H1 (cell line): ENCODE measurements at regions not wholly inside any gene's neighbourhood (a gene's known extent, or its start where the extent isn't known, plus 50 kb on each side); places are given as distances from the start of the nearest gene placed in this dataset.

Experiments used
- CTCF ChIA-PET: fragments of 300-600 bp; sonication (Branson Sonifier 250); formaldehyde crosslinking; loops from one replicate; lab custom pipeline; 2021; ENCODE audit not compliant: partially characterized antibody; lab: Charles Lee
- POLR2A ChIA-PET: fragments of 300-600 bp; sonication (Branson Sonifier 250); formaldehyde crosslinking; loops from one replicate; lab custom pipeline; 2021; ENCODE audit warnings: inconsistent platforms; ENCODE audit not compliant: partially characterized antibody; lab: Charles Lee
- DNase-seq, 2 experiments: peaks; one replicate each; pipeline versions ENCODE4 v3.0.0 to v3.0.0-alpha.2; 2010 to 2022; ENCODE audit warnings: low spot score in 2 of 2, low read depth in 1 of 2, mixed read lengths in 1 of 2
- FAIRE-seq: peaks from 2 replicates; lab custom pipeline; 2011; peaks lifted over from hg19 to GRCh38; lab: Jason Lieb, UNC
- H2AFZ ChIP-seq: 2 replicates; pipeline ENCODE4 v1.8.1; 2012; ENCODE audit warnings: low read length, inconsistent platforms
- H2AK5ac ChIP-seq: 2 replicates; pipeline ENCODE4 v1.6.1; 2013; ENCODE audit warnings: low read depth, low read length
- H2BK120ac ChIP-seq: replicated peaks from 2 replicates; pipeline ENCODE3; 2013; ENCODE audit warnings: low read depth, low read length, inconsistent platforms
- H2BK12ac ChIP-seq: 2 replicates; pipeline ENCODE4 v1.6.1; 2013; ENCODE audit warnings: low read depth, low read length
- H2BK15ac ChIP-seq: 2 replicates; pipeline ENCODE4 v1.6.1; 2013; ENCODE audit warnings: low read length
- H2BK20ac ChIP-seq: 2 replicates; pipeline ENCODE4 v1.6.1; 2013; ENCODE audit warnings: low read length
- H2BK5ac ChIP-seq: 2 replicates; pipeline ENCODE4 v1.6.1; 2013; ENCODE audit warnings: low read depth, low read length
- H3K14ac ChIP-seq: 2 replicates; pipeline ENCODE4 v1.6.1; 2013; ENCODE audit warnings: inconsistent platforms; ENCODE audit not compliant: insufficient read length
- H3K18ac ChIP-seq: 2 replicates; pipeline ENCODE4 v1.6.1; 2013; ENCODE audit warnings: low read length; ENCODE audit errors: extremely low read depth
- H3K23ac ChIP-seq: 2 replicates; pipeline ENCODE4 v1.6.1; 2013; ENCODE audit warnings: inconsistent platforms; ENCODE audit not compliant: insufficient read length
- H3K23me2 ChIP-seq: 2 replicates; pipeline ENCODE4 v1.6.1; 2013; ENCODE audit warnings: low read depth, low read length
- H3K27ac ChIP-seq: 2 replicates; pipeline ENCODE4 v1.6.1; 2011; ENCODE audit warnings: low read depth, low read length, inconsistent platforms
- H3K27me3 ChIP-seq, 4 experiments: replicated peaks in 1 of 4; 1 replicate in 1 of 4; 2 replicates in 3 of 4; pipeline versions ENCODE4 v1.6.1 to v1.8.1; 2011 to 2013; ENCODE audit warnings: low read length in 3 of 4, mild to moderate bottlenecking in 3 of 4, inconsistent platforms in 2 of 4, mixed read lengths in 2 of 4, moderate library complexity in 1 of 4; ENCODE audit not compliant: control insufficient read depth in 3 of 4, insufficient read depth in 3 of 4; ENCODE audit errors: extremely low read depth in 1 of 4
- H3K36me3 ChIP-seq, 4 experiments: 2 replicates each; pipeline versions ENCODE4 v1.6.1 to v1.8.1; 2011 to 2013; ENCODE audit warnings: mild to moderate bottlenecking in 4 of 4, low read length in 3 of 4, moderate library complexity in 2 of 4, control low read depth in 1 of 4, inconsistent platforms in 1 of 4; ENCODE audit not compliant: insufficient read depth in 4 of 4, control insufficient read depth in 2 of 4
- H3K4ac ChIP-seq: replicated peaks from 2 replicates; pipeline ENCODE3; 2013; ENCODE audit warnings: low read length, low read depth, mixed read lengths, inconsistent platforms; ENCODE audit not compliant: insufficient read length
- H3K4me1 ChIP-seq, 4 experiments: replicated peaks in 1 of 4; 1 replicate in 1 of 4; 2 replicates in 3 of 4; pipeline versions ENCODE4 v1.6.1 to v1.8.1; 2011 to 2013; ENCODE audit warnings: low read length in 3 of 4, inconsistent platforms in 2 of 4, mixed read lengths in 1 of 4; ENCODE audit not compliant: insufficient read depth in 4 of 4, control insufficient read depth in 3 of 4
- H3K4me2 ChIP-seq, 2 experiments: 2 replicates each; pipeline versions ENCODE4 v1.6.1 to v1.8.1; 2011 to 2013; ENCODE audit warnings: low read depth in 2 of 2, low read length in 2 of 2, control low read depth in 1 of 2, inconsistent platforms in 1 of 2, mild to moderate bottlenecking in 1 of 2; ENCODE audit not compliant: insufficient read depth in 1 of 2
- H3K4me3 ChIP-seq, 4 experiments: fragments of 200-600, 300-600 bp in 1 of 4; sonication (generic), shearing (Covaris generic), sonication (Bioruptor Twin) in 1 of 4; 2 replicates each; pipeline versions ENCODE4 v1.5.1 to v1.8.1; 2011 to 2016; ENCODE audit warnings: low read length in 4 of 4, low read depth in 3 of 4, control low read depth in 2 of 4, inconsistent platforms in 2 of 4, mild to moderate bottlenecking in 2 of 4, mixed read lengths in 1 of 4, moderate library complexity in 1 of 4; ENCODE audit not compliant: insufficient read depth in 2 of 4; ENCODE audit errors: extremely low read depth in 1 of 4
- H3K56ac ChIP-seq: replicated peaks from 2 replicates; pipeline ENCODE3; 2013; ENCODE audit warnings: low read depth, mild to moderate bottlenecking, mixed read lengths, low read length, inconsistent platforms; ENCODE audit not compliant: insufficient read length
- H3K79me1 ChIP-seq: 2 replicates; pipeline ENCODE4 v1.6.1; 2013; ENCODE audit warnings: low read depth, low read length, control low read depth
- H3K79me2 ChIP-seq, 2 experiments: 2 replicates each; pipeline versions ENCODE4 v1.6.1 to v1.8.1; 2012 to 2013; ENCODE audit warnings: low read length in 2 of 2, mild to moderate bottlenecking in 2 of 2, inconsistent platforms in 1 of 2; ENCODE audit not compliant: insufficient read depth in 2 of 2, control insufficient read depth in 1 of 2
- H3K9ac ChIP-seq, 4 experiments: replicated peaks in 1 of 4; 1 replicate in 1 of 4; 2 replicates in 3 of 4; pipeline versions ENCODE4 v1.6.1 to v1.8.1; 2011 to 2013; ENCODE audit warnings: low read depth in 3 of 4, low read length in 3 of 4, control low read depth in 2 of 4, mild to moderate bottlenecking in 2 of 4, moderate library complexity in 2 of 4, inconsistent platforms in 1 of 4; ENCODE audit errors: extremely low read depth in 1 of 4
- H3K9me3 ChIP-seq, 2 experiments: 2 replicates each; pipeline versions ENCODE4 v1.6.1 to v1.8.1; 2012 to 2013; ENCODE audit warnings: mild to moderate bottlenecking in 2 of 2, moderate library complexity in 2 of 2, control low read depth in 1 of 2, inconsistent platforms in 1 of 2, low read depth in 1 of 2, low read length in 1 of 2, mixed read lengths in 1 of 2; ENCODE audit not compliant: insufficient read depth in 2 of 2
- H4K20me1 ChIP-seq, 2 experiments: replicated peaks in 1 of 2; 2 replicates each; pipeline versions ENCODE3 to v1.8.1; 2011 to 2013; ENCODE audit warnings: inconsistent platforms in 2 of 2, low read length in 2 of 2, mild to moderate bottlenecking in 1 of 2; ENCODE audit not compliant: insufficient read depth in 2 of 2, control insufficient read depth in 1 of 2
- H4K5ac ChIP-seq: 2 replicates; pipeline ENCODE4 v1.6.1; 2013; ENCODE audit warnings: low read length, low read depth, mixed read lengths, inconsistent platforms; ENCODE audit not compliant: insufficient read length
- H4K8ac ChIP-seq: 2 replicates; pipeline ENCODE4 v1.8.0; 2013; ENCODE audit warnings: mild to moderate bottlenecking, moderate library complexity, low read length, inconsistent platforms; ENCODE audit not compliant: insufficient read depth; ENCODE audit errors: extremely low read depth
- H4K91ac ChIP-seq: replicated peaks from 2 replicates; pipeline ENCODE3; 2013; ENCODE audit warnings: low read length, mixed read lengths, inconsistent platforms; ENCODE audit not compliant: insufficient read length
- BCL11A ChIP-seq, 2 experiments: IDR thresholded peaks; one replicate each; pipeline ENCODE4 v1.6.1; 2011; ENCODE audit warnings: low read depth in 2 of 2, low read length in 2 of 2, mild to moderate bottlenecking in 2 of 2
- CHD1 ChIP-seq: IDR thresholded peaks from 2 replicates; pipeline ENCODE4 v1.6.1; 2012; ENCODE audit warnings: low read depth, low read length, improper control_type of control experiment
- CREB1 ChIP-seq: IDR thresholded peaks from 2 replicates; pipeline ENCODE4 v1.6.1; 2012; ENCODE audit warnings: inconsistent platforms
- MAFK ChIP-seq: IDR thresholded peaks from 2 replicates; pipeline ENCODE4 v1.6.1; 2012; ENCODE audit warnings: low read depth, mild to moderate bottlenecking, improper control_type of control experiment, low read length
- SAP30 ChIP-seq: fragments of 300-600 bp; sonication (generic); IDR thresholded peaks from 2 replicates; pipeline ENCODE4 v1.7.1; 2012; ENCODE audit warnings: low read length, moderate library complexity, mild to moderate bottlenecking, inconsistent platforms; ENCODE audit not compliant: insufficient read depth, insufficient replicate concordance
- SIX5 ChIP-seq: IDR thresholded peaks from 2 replicates; pipeline ENCODE4 v1.6.1; 2011; ENCODE audit warnings: mild to moderate bottlenecking, low read depth, low read length
- SUZ12 ChIP-seq: fragments of 200-600 bp; sonication (generic); IDR thresholded peaks from 2 replicates; pipeline ENCODE4 v1.6.1; 2012; ENCODE audit warnings: mild to moderate bottlenecking, inconsistent platforms, low read length, moderate library complexity, mixed read lengths
- TAF1 ChIP-seq: IDR thresholded peaks from 2 replicates; pipeline ENCODE4 v1.6.1; 2011; ENCODE audit warnings: mild to moderate bottlenecking, low read depth, low read length
- TAF7 ChIP-seq: optimal IDR thresholded peaks from 2 replicates; pipeline ENCODE3; 2011; ENCODE audit warnings: low read depth, mild to moderate bottlenecking, inconsistent platforms, low read length, moderate library complexity, borderline replicate concordance
- WGBS, 2 experiments: shearing (Covaris generic) in 1 of 2; methylation state at CpG; one replicate each; pipeline versions ENCODE4 v1.1.6 to v1.1.7; 2013 to 2015; ENCODE audit warnings: low lambda C conversion rate in 2 of 2, mixed read lengths in 2 of 2, inconsistent platforms in 1 of 2, low coverage in 1 of 2, missing lambda C conversion rate in 1 of 2; ENCODE audit not compliant: insufficient replicate concordance in 2 of 2, insufficient coverage in 1 of 2, insufficient read length in 1 of 2; ENCODE audit errors: extremely low coverage in 1 of 2, missing lambda C conversion rate in 1 of 2; 5-methylcytosine and 5-hydroxymethylcytosine counted together
- TF ChIP-seq, protein P1 (sequence below): IDR thresholded peaks from 2 replicates; pipeline ENCODE4 v1.6.1; 2011; ENCODE audit warnings: low read depth, mild to moderate bottlenecking, low read length; ENCODE audit not compliant: insufficient read depth

DNA sequence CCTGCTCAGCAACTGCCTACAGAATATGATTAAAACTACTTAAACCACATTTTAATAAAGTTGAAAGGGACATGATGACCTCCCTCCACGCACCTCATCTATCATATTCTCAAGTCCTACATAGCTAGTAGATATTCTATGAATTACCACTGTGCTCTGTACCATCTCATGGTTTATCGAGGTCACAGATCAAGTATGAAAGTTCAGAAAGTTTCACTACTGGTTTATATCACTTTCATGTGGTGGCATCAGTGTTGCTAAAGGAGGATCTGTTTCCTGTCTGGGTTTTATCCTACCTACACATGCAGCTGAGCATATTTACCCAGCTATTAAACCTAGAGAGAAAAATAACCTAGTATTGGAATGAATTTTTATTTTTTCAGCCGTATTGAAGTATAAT, 214.9 kb upstream of the MON1B start:
- FAIRE-seq: no peak
- Histone ChIP-seq H3K56ac (no peak overlapping the region), H3K27ac (no peak overlapping the region), H4K8ac (no peak overlapping the region), H3K18ac (no peak overlapping the region), H3K27me3 (no peaks in the 10 kb centered on the region), H3K9ac (no peak overlapping the region), H3K4me2 (no peak overlapping the region), H3K9me3 (no peaks in the 10 kb centered on the region), H2AK5ac (no peak overlapping the region), H3K36me3 (no peaks in the 10 kb centered on the region), H4K5ac (no peak overlapping the region), H3K14ac (no peak overlapping the region), H3K23ac (no peak overlapping the region), H4K91ac (no peak overlapping the region), H2AFZ (no peak overlapping the region), H3K4me3 (no peak overlapping the region), H2BK20ac (no peak overlapping the region), H3K79me2 (no peaks in the 10 kb centered on the region), H2BK120ac (no peak overlapping the region), H3K79me1 (no peaks in the 10 kb centered on the region), H2BK12ac (no peak overlapping the region), H4K20me1 (no peaks in the 10 kb centered on the region), H3K4me1 (no peaks in the 10 kb centered on the region), H3K4ac (no peak overlapping the region), H3K23me2 (no peaks in the 10 kb centered on the region), H2BK15ac (no peak overlapping the region), H2BK5ac (no peak overlapping the region)
- WGBS, 2 experiments: 94% methylated on average over 3 of the region's 3 CpGs; no CpG with 5 or more reads in 1 of the 2 experiments
- TF ChIP-seq TAF7 (no peak), SAP30 (no peak), SUZ12 (no peak), MAFK (no peak), TAF1 (no peak), SIX5 (no peak), CREB1 (no peak), CHD1 (no peak), BCL11A (IDR thresholded peaks at IDR 0.05; ENCODE audit: low read depth in 2 of 2, low read length in 2 of 2) (no peak)
- TF ChIP-seq, protein P1, sequence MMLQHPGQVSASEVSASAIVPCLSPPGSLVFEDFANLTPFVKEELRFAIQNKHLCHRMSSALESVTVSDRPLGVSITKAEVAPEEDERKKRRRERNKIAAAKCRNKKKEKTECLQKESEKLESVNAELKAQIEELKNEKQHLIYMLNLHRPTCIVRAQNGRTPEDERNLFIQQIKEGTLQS: no peak
- no peak for DNase-seq
- CTCF ChIA-PET: no interaction called here
- POLR2A ChIA-PET: no interaction called here
